ENCODE measurements at regions not wholly inside any gene's neighbourhood (a gene's known extent, or its start where the extent isn't known, plus 50 kb on each side); places are given as distances from the start of the nearest gene placed in this dataset.
A peak's percentile ranks its signal among the peaks of the same experiment; 100 is the strongest.

DNA sequence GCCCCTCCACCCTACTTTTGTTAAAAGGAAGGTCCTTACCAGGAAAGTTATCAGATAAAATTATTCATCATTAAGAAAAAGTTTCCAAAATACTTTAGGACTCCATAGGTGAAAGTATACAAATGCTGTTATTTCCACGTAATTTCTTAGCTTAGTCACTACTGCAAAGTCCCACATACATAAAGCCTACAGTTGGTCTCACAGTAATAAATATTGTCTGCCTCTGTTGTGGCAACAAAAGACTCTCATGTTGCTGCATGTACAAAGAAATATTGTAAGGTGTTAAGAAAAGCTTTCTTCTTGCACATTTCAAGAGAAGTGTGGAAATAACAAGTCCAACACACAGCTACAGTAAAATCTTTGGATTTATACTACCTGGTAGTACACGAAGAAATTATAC, 102.4 kb upstream of the DST start:
- H3K4me1 ChIP-seq (ENCODE audit: control insufficient read depth, insufficient read depth, low read length): peaks cover 85% of the 10 kb centered on the region
- no peaks in the 10 kb centered on the region for H3K9me3 ChIP-seq (ENCODE audit: control insufficient read depth, insufficient read depth, low read length)
- H3K9ac ChIP-seq (ENCODE audit: low read depth, low read length): no peak overlapping the region
- H3K4me3 ChIP-seq (ENCODE audit: low read depth, low read length): no peak overlapping the region
- no peaks in the 10 kb centered on the region for H3K27me3 ChIP-seq (ENCODE audit: control insufficient read depth, insufficient read depth, low read length)
- H3K27ac ChIP-seq (ENCODE audit: low read depth, low read length): no peak overlapping the region
- H3K36me3 ChIP-seq (ENCODE audit: control insufficient read depth, insufficient read depth, low read length): no peaks in the 10 kb centered on the region

DNA sequence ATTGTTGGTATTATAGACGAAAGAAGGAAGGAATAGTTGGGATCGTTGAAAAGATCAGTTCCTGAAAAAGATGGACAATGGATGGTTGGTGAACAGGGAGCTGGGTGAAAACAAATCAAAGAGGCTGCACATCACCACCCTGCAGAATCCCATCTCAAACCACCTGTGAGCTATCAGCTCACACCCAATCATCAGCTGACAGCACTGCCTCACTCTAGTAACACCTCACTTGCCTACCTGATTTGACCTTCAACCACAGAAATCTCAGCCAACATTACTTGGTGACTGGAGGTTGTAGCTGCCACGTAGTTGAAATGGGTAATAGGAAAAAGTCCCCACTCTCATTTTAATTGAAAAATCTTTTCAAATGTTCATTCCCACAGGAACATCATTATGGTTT, 101.8 kb upstream of the DST start:
- no peaks in the 10 kb centered on the region for H3K27me3 ChIP-seq (ENCODE audit: control insufficient read depth, insufficient read depth, low read length)
- no peaks in the 10 kb centered on the region for H3K9me3 ChIP-seq (ENCODE audit: control insufficient read depth, insufficient read depth, low read length)
- no peak overlapping the region for H3K4me3 ChIP-seq (ENCODE audit: low read depth, low read length)
- H3K36me3 ChIP-seq (ENCODE audit: control insufficient read depth, insufficient read depth, low read length): no peaks in the 10 kb centered on the region
- no peak overlapping the region for H3K27ac ChIP-seq (ENCODE audit: low read depth, low read length)
- peaks cover 80% of the 10 kb centered on the region for H3K4me1 ChIP-seq (ENCODE audit: control insufficient read depth, insufficient read depth, low read length)
- H3K9ac ChIP-seq (ENCODE audit: low read depth, low read length): no peak overlapping the region

DNA sequence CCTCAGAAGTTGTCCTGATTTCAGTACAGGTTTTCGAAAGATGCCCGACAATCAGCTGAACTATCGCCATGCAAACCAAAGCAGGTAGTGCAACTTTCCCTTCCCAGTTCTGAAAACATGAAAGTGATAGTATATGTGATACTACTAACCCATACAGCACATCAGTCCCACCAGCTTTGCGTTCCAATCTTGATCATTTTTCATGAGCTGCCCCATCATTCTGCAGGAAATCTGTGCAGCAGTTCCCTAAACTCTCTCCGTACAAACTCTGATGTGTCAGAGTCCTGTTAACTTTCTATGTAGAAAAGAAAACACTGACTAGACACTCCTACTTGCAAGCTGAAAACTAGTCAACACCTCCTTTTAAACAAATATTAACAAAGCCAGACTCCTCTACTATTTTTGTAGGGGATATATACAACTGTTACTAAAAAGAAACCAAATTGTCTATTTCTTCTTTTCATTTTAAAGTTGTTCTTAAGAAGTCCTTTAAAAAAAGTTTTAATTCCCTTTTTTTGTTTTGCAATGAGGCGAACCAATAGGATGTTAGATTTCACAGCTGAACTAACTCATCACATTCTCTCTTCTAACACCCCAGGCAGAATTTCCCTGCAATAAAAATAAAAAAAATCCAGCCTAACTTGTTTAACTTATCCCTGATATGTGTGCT, 99.6 kb upstream of the DST start:
- Histone ChIP-seq H3K4me3 (ENCODE audit: low read depth, low read length) (no peak overlapping the region; the same call in 1 of the 2 replicates), H3K27me3 (ENCODE audit: control insufficient read depth, insufficient read depth, low read length) (no peaks in the 10 kb centered on the region), H3K9ac (ENCODE audit: low read depth, low read length) (0 out of 2 replicates have a peak overlapping the region, but pooled peaks have one; percentile 0), H3K36me3 (ENCODE audit: control insufficient read depth, insufficient read depth, low read length) (no peaks in the 10 kb centered on the region), H3K9me3 (ENCODE audit: control insufficient read depth, insufficient read depth, low read length) (no peaks in the 10 kb centered on the region), H3K27ac (ENCODE audit: low read depth, low read length) (no peak overlapping the region), H3K4me1 (ENCODE audit: control insufficient read depth, insufficient read depth, low read length) (peaks cover 66% of the 10 kb centered on the region)

DNA sequence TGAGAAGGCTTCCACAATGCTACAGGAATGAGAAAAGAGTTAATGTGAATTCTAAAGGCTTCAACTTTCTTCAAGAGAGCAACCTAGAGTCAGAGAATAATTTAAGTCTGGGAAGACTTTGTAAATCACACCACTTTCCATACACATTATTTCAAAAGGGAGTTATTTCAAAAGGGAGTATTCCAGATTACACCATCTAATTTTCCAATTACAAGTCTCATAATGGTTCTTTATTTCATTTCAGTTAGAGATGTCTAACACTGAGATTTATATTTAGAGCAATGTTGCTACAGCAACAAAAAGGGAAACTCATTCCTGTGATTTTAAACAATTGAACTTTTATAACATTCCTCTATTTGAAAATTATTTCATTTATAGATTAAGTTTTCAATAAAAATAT, 98.8 kb upstream of the DST start:
- no peaks in the 10 kb centered on the region for H3K9me3 ChIP-seq (ENCODE audit: control insufficient read depth, insufficient read depth, low read length)
- H3K4me1 ChIP-seq (ENCODE audit: control insufficient read depth, insufficient read depth, low read length): peaks cover 58% of the 10 kb centered on the region
- no peaks in the 10 kb centered on the region for H3K27me3 ChIP-seq (ENCODE audit: control insufficient read depth, insufficient read depth, low read length)
- H3K36me3 ChIP-seq (ENCODE audit: control insufficient read depth, insufficient read depth, low read length): no peaks in the 10 kb centered on the region
- H3K9ac ChIP-seq (ENCODE audit: low read depth, low read length): peak overlapping the region; percentile 8; the same call in 1 of the 2 replicates
- no peak overlapping the region; the same call in 1 of the 2 replicates for H3K4me3 ChIP-seq (ENCODE audit: low read depth, low read length)
- peak overlapping the region; percentile 73 for H3K27ac ChIP-seq (ENCODE audit: low read depth, low read length)

DNA sequence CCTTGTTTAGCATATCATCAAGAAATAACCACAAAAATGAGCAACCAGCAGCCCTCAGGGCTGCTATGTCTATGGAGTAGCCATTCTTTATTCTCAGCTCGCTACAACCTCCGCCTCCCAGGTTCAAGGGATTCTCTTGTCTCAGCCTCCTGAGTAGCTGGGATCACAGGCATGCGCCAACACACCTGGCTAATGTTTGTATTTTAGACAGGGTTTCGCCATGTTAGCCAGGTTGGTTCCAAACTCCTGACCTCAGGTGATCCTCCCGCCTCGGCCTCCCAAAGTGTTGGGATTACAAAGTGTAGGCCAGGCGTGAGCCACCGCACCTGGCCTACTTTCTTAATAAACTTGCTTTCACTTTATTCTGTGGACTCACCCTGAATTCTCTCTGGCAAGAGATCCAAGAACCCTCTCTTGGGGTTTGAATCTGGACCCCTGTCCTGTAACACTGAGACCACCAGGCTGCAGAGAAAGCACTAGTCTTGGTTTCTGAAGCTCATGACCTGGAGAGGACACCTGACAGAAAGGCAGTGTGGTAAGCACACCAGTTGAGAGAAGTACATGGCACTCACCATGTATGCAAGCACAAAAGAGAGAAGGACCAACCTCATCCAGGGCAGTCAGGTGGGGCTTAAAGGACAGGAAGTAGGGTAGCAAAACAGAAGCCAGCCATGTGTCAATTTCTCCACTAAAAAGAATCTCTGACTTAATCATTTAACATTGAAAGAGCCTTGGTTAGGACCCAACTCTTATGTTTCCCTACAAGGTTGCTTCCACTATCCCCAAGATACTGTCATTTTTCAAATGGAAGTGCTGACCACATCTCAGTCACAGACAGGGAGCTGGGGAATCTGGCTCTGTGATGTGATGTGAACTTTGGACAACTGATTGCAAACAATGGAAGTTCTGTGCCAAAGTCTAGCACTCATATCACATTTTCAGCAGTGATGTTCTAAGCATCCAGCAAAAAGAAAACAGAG, 97.4 kb upstream of the DST start:
- Histone ChIP-seq H3K9ac (ENCODE audit: low read depth, low read length) (no peak overlapping the region), H3K27ac (ENCODE audit: low read depth, low read length) (no peak overlapping the region)

DNA sequence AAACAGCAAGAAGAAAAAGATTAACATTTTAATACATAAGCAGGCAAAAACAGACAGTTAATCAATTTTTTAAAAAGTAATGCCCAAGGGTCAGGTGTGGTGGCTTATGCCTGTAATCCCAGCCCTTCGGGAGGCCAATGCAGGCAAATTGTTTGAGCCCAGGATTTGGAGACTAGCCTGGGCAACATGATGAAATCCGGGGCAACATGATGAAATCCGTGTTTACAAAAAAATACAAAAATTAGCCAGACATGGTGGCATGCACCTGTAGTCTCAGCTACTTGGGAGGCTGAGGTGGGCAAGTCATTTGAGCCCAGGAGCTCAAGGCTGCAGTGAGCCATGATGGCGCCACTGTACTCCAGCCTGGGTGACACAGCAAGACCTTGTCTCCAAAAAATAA, 94.1 kb upstream of the DST start:
- Histone ChIP-seq H3K27me3 (ENCODE audit: control insufficient read depth, insufficient read depth, low read length) (no peaks in the 10 kb centered on the region), H3K27ac (ENCODE audit: low read depth, low read length) (no peak overlapping the region), H3K4me3 (ENCODE audit: low read depth, low read length) (no peak overlapping the region), H3K36me3 (ENCODE audit: control insufficient read depth, insufficient read depth, low read length) (peaks cover 10% of the 10 kb centered on the region), H3K9ac (ENCODE audit: low read depth, low read length) (no peak overlapping the region), H3K4me1 (ENCODE audit: control insufficient read depth, insufficient read depth, low read length) (peaks cover 27% of the 10 kb centered on the region), H3K9me3 (ENCODE audit: control insufficient read depth, insufficient read depth, low read length) (no peaks in the 10 kb centered on the region)

More for the DNA sequence above, 97.4 kb upstream of the DST start:
- H3K4me3 ChIP-seq (ENCODE audit: low read depth, low read length): no peak overlapping the region
- H3K36me3 ChIP-seq (ENCODE audit: control insufficient read depth, insufficient read depth, low read length): no peaks in the 10 kb centered on the region
- no peaks in the 10 kb centered on the region for H3K9me3 ChIP-seq (ENCODE audit: control insufficient read depth, insufficient read depth, low read length)
- H3K4me1 ChIP-seq (ENCODE audit: control insufficient read depth, insufficient read depth, low read length): peaks cover 50% of the 10 kb centered on the region
- no peaks in the 10 kb centered on the region for H3K27me3 ChIP-seq (ENCODE audit: control insufficient read depth, insufficient read depth, low read length)

DNA sequence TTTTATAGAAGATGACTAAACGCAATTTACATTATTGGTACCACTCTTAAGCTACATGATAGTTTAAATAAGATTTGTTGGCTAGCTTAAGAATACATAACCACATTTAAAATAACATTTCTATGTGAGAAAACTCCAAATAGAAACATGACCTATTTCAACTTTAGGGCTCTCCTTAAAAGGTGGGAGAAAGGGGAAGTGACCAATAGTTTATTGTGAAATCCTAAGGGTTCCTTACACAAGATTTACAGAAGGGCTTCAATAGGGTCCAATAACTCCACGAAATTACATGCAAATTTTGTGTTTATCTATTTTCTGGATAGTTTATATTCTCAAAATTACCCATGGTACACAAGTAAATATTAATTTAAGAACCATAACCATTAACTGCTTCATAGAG, 91.6 kb upstream of the DST start:
- no peaks in the 10 kb centered on the region for H3K27me3 ChIP-seq (ENCODE audit: control insufficient read depth, insufficient read depth, low read length)
- no peaks in the 10 kb centered on the region for H3K9me3 ChIP-seq (ENCODE audit: control insufficient read depth, insufficient read depth, low read length)
- no peak overlapping the region for H3K4me3 ChIP-seq (ENCODE audit: low read depth, low read length)
- H3K27ac ChIP-seq (ENCODE audit: low read depth, low read length): no peak overlapping the region
- H3K36me3 ChIP-seq (ENCODE audit: control insufficient read depth, insufficient read depth, low read length): peaks cover 10% of the 10 kb centered on the region
- peaks cover 13% of the 10 kb centered on the region; the same call in 1 of the 2 replicates for H3K4me1 ChIP-seq (ENCODE audit: control insufficient read depth, insufficient read depth, low read length)
- no peak overlapping the region for H3K9ac ChIP-seq (ENCODE audit: low read depth, low read length)

DNA sequence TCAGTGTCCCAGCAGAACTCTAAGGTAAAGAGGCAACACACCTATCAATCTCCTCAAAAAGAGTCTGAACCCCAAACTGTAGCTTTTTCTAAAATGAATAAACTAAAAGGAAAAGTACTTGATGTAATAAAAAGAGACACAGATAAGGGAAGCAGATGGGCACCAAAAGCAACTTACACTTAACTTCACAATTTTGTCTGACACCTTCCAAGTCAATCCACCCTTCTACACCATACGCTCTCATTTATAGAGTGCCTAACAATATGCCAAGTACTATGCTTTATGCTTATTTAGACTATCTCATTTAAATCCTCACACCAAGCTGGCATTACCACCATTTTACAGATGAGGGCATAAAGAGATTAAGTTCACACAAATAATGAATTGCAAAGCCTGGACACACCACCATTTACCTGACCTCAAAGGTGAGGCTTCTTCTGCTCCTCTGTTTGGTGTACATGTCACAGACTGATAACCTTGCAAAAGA, 90.6 kb upstream of the DST start:
- H3K4me3 ChIP-seq (ENCODE audit: low read depth, low read length): no peak overlapping the region
- H3K27me3 ChIP-seq (ENCODE audit: control insufficient read depth, insufficient read depth, low read length): no peaks in the 10 kb centered on the region
- H3K9ac ChIP-seq (ENCODE audit: low read depth, low read length): no peak overlapping the region
- peaks cover 10% of the 10 kb centered on the region for H3K36me3 ChIP-seq (ENCODE audit: control insufficient read depth, insufficient read depth, low read length)
- no peak overlapping the region for H3K27ac ChIP-seq (ENCODE audit: low read depth, low read length)
- H3K4me1 ChIP-seq (ENCODE audit: control insufficient read depth, insufficient read depth, low read length): peaks cover 22% of the 10 kb centered on the region
- H3K9me3 ChIP-seq (ENCODE audit: control insufficient read depth, insufficient read depth, low read length): no peaks in the 10 kb centered on the region

DNA sequence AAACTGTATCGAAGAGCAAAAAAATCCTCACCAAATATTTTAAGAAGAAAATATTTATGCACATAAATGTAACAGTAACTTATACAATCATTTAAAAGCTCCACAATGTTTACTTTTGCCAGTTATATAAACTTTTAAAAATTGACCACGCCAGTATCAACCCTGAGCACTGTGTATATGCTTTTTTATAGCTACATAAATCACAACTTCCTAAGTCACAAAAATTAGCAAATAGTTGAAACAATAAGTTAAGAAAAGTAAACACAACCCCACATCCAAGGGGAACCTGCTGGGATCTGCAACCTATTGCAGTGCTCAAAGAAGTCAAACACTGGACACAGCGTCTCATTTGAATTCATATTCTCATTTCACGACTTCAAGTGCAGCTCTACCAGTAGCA, 89.8 kb upstream of the DST start:
- Histone ChIP-seq H3K27me3 (ENCODE audit: control insufficient read depth, insufficient read depth, low read length) (no peaks in the 10 kb centered on the region), H3K9ac (ENCODE audit: low read depth, low read length) (no peak overlapping the region), H3K4me3 (ENCODE audit: low read depth, low read length) (no peak overlapping the region), H3K36me3 (ENCODE audit: control insufficient read depth, insufficient read depth, low read length) (peaks cover 10% of the 10 kb centered on the region), H3K27ac (ENCODE audit: low read depth, low read length) (no peak overlapping the region), H3K9me3 (ENCODE audit: control insufficient read depth, insufficient read depth, low read length) (no peaks in the 10 kb centered on the region), H3K4me1 (ENCODE audit: control insufficient read depth, insufficient read depth, low read length) (peaks cover 29% of the 10 kb centered on the region)

DNA sequence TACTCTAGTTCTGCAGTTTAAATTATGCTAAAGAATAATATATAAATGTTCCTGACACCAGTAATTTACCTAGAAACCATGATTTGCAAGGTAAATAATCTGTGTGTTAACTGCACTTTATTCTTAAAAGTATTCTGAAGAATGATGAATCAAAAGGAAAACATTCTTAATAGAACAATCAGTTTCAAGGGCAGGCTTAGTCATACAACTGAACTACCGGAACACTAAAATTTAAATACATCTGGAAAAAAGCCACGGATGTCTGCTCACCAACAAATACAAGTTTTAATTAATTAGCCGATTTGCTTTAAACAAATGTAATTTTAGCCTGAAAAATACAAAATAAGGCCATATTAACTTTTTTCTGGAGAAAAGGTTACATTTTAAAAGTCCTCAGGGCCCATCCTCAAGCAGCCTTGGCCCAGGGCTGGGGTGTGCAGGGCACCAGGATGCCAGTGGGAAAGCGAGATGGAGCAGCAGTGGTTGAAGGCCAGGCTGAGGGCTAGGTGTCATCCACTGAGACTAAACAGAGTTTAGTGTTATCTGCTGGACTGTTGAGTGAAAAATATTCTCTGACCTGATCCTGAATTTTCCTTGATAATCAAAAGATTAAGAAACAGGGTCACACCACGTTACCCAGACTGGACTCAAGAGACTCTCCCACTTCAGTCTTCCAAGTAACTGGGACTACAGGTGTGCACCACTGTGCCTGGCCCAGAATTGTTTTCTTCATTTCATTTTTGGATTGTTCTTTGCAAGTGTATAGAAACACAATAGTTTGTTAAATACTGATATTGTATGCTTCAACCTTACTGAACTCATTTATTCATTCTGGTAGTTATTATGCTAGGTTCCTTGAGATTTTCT, 88.2 kb upstream of the DST start:
- peaks cover 45% of the 10 kb centered on the region for H3K4me1 ChIP-seq (ENCODE audit: control insufficient read depth, insufficient read depth, low read length)
- no peak overlapping the region for H3K9ac ChIP-seq (ENCODE audit: low read depth, low read length)
- H3K27me3 ChIP-seq (ENCODE audit: control insufficient read depth, insufficient read depth, low read length): no peaks in the 10 kb centered on the region
- no peak overlapping the region for H3K27ac ChIP-seq (ENCODE audit: low read depth, low read length)
- no peaks in the 10 kb centered on the region for H3K9me3 ChIP-seq (ENCODE audit: control insufficient read depth, insufficient read depth, low read length)
- H3K36me3 ChIP-seq (ENCODE audit: control insufficient read depth, insufficient read depth, low read length): peaks cover 10% of the 10 kb centered on the region
- H3K4me3 ChIP-seq (ENCODE audit: low read depth, low read length): no peak overlapping the region

Data from HUES48 (cell line).